Stimulated activated CD8-positive, alpha-beta memory T cell treated with anti-CD3 and anti-CD28 coated beads, Interleukin-2, amount 100 ng/mL, for 48 hours (primary cell): ENCODE measurements at regions not wholly inside any gene's neighbourhood (a gene's known extent, or its start where the extent isn't known, plus 50 kb on each side); places are given as distances from the start of the nearest gene placed in this dataset.
"Not testable (repeated sequence)": the region's sequence is repeated elsewhere in the genome, so short reads cannot be mapped to it uniquely, and the experiment has no call there.

Source experiments
- DNase-seq, 2 donors: peaks; one replicate each; pipeline ENCODE4 v3.0.0-alpha.2; 2020; ENCODE audit warnings: low read depth in 2 of 2

GRCh38 chr14:86912709-86913108 lies 1080.3 kb downstream of the GALC start:
- DNase-seq, result no peak

GRCh38 chr14:86911486-86911885 lies 1081.5 kb downstream of the GALC start:
- DNase-seq, result no peak

- not testable (repeated sequence) for DNase-seq
These were observed 1087.5 kb downstream of the GALC start for GRCh38 chr14:86905386-86905926.

GRCh38 chr14:86902176-86902950 lies 1090.6 kb downstream of the GALC start:
- no peak for DNase-seq

- DNase-seq, result no peak
These were observed 1095.1 kb downstream of the GALC start for GRCh38 chr14:86897704-86898513.

DNA sequence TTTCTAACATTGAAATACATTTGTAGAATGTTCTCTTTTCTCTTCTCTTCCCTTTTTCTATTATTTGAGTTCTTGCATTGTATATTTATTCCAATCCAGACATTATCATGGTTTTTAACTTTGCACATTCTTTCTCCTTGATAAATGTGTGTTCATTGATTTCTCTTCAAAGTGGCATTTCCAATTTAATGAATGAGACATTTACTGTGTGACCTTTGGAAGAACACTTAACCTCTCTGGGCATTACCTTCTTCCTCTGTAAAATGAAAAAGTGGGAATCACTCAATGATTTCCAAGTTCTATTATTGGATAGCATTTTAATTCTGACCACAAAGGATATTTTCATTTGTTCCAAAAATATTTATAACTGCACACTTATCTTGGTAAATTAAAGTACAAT lies 1095.8 kb downstream of the GALC start:
- no peak for DNase-seq

DNA sequence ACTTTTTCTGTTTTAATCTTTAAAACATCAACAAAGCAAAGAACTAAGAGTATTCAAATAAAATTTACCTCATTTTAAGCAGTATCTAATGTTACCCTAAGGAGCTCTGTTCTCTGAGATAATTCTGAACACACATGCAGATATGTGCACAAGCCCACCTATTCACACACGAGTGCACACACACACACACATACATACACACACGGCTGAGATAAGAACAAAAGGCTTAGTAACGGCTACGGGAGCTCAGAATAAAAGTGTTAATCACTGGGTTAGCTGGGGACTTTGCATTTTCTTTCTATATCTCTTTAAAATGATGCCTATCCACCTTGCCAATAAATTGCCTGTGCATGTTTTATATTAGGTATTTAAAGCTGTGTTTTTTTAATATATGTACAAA lies 1096.3 kb downstream of the GALC start:
- DNase-seq, result no peak

GRCh38 chr14:86892152-86892956 lies 1100.6 kb downstream of the GALC start:
- no peak for DNase-seq

GRCh38 chr14:86885280-86885679 lies 1107.7 kb downstream of the GALC start:
- no peak for DNase-seq

- DNase-seq, result no peak
These were observed 1108.5 kb downstream of the GALC start for GRCh38 chr14:86884498-86884897.

GRCh38 chr14:86882818-86883217 lies 1110.2 kb downstream of the GALC start:
- DNase-seq, result no peak

- no peak for DNase-seq
These were observed 1127.0 kb downstream of the GALC start for GRCh38 chr14:86865934-86866333.

DNA sequence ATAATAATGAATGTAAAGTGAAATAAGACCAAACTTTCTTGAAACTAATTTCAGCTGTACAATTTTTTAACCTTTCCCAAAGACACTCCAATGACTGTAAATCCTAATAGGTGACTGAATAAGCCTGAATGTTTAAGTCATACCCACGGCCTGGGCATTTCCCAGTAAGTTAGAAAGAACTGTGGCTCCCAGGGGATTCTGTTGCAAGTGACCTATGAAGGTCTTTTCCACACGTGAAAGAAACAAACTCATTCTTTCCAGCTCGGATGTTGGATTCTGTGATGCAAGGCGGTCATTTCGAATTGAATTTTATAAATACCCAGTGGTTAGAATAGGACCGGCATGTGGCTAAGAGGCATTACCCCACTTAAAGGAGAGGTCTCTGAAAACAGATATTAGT lies 1134.4 kb downstream of the GALC start:
- DNase-seq, result no peak

- DNase-seq, result no peak
These were observed 1135.0 kb downstream of the GALC start for GRCh38 chr14:86858031-86858430.

GRCh38 chr14:86852530-86852929 lies 1140.5 kb downstream of the GALC start:
- no peak for DNase-seq

GRCh38 chr14:86847140-86847539 lies 1145.8 kb downstream of the GALC start:
- DNase-seq, result no peak

- DNase-seq, result no peak
These were observed 1154.6 kb downstream of the GALC start for GRCh38 chr14:86838363-86838762.

- DNase-seq, result no peak
These were observed 1166.3 kb downstream of the GALC start for GRCh38 chr14:86826661-86827060.

- DNase-seq, result no peak
These were observed 1168.8 kb downstream of the GALC start for GRCh38 chr14:86824167-86824566.

- DNase-seq, result no peak
These were observed 1169.4 kb downstream of the GALC start for GRCh38 chr14:86823581-86823980.

DNA sequence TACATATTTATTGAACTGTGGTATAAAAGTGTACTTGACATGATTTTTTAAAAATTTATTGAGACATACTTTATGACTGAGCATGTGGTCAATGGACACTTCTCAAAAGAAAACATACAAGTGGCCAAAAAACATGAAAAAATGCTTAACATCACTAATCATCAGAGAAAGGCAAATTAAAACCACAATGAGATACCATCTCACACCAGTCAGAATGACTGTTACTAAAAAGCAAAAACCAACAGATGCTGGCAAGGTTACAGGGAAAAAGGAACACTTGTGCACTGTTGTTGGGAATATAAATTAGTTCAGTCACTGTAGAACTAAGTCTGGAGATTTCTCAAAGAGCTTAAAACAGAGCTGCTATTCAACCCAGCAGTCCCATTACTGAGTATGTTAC lies 1177.6 kb downstream of the GALC start:
- DNase-seq, result no peak

DNA sequence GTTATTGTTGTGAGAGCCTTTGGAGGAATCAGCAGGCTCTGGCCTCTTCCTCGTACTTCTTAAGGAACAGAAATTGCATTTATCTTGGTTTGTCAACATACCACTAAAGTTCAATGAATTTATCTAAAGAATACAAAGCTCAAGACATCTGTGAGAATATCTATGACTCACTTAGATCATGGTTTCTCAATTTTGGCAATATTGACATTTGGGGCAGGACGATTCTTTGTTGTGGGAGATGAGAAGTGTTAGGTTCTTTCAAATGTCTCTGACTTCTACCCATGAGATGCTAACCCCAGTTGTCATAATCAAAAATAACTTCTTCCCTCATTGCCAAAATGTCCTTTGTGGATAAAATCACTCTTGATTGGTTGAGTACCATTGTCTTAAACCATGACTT lies 1190.3 kb downstream of the GALC start:
- DNase-seq, result no peak
